ENCODE measurements at regions not wholly inside any gene's neighbourhood (a gene's known extent, or its start where the extent isn't known, plus 50 kb on each side); places are given as distances from the start of the nearest gene placed in this dataset.

GRCh38 chr5:173542964-173543363 lies 73.5 kb downstream of the BOD1 start:
- no peaks in the 10 kb centered on the region for H3K4me1 Mint-ChIP-seq (ENCODE audit: insufficient read depth, unreplicated experiment)
- no peaks in the 10 kb centered on the region for H3K9me3 Mint-ChIP-seq (ENCODE audit: unreplicated experiment)
- no peak for TF ChIP-seq CTCF (IDR thresholded peaks at IDR 0.05; ENCODE audit: unreplicated experiment)
- ChIA-PET CTCF (no interaction called here), POLR2A (no interaction called here)
- H3K27ac Mint-ChIP-seq (ENCODE audit: low read depth, unreplicated experiment), result no peak overlapping the region
- H3K4me3 Mint-ChIP-seq (ENCODE audit: unreplicated experiment), result no peak overlapping the region
- peaks cover 10% of the 10 kb centered on the region for H3K27me3 Mint-ChIP-seq (ENCODE audit: insufficient read depth, unreplicated experiment)
- intact Hi-C loops (cut with micrococcal nuclease), result no loop called here
- H3K36me3 Mint-ChIP-seq (ENCODE audit: insufficient read depth, unreplicated experiment), result no peaks in the 10 kb centered on the region
- no peak for DNase-seq (ENCODE audit: unreplicated experiment)
- no TSS peak for BruUV-seq (replicated peaks)

- CTCF ChIA-PET, result no interaction called here
- Mint-ChIP-seq H3K27me3 (ENCODE audit: insufficient read depth, unreplicated experiment) (peaks cover 10% of the 10 kb centered on the region), H3K4me3 (ENCODE audit: unreplicated experiment) (no peak overlapping the region), H3K36me3 (ENCODE audit: insufficient read depth, unreplicated experiment) (no peaks in the 10 kb centered on the region), H3K4me1 (ENCODE audit: insufficient read depth, unreplicated experiment) (no peaks in the 10 kb centered on the region), H3K27ac (ENCODE audit: low read depth, unreplicated experiment) (no peak overlapping the region), H3K9me3 (ENCODE audit: unreplicated experiment) (no peaks in the 10 kb centered on the region)
- TF ChIP-seq CTCF (IDR thresholded peaks at IDR 0.05; ENCODE audit: unreplicated experiment), result no peak
- no peak for DNase-seq (ENCODE audit: unreplicated experiment)
- POLR2A ChIA-PET, result no interaction called here
- no TSS peak for BruUV-seq (replicated peaks)
- intact Hi-C loops (cut with micrococcal nuclease), result no loop called here
These were observed 74.3 kb downstream of the BOD1 start for GRCh38 chr5:173542159-173542558.

GRCh38 chr5:173538654-173539053 lies 77.8 kb downstream of the BOD1 start:
- Mint-ChIP-seq H3K27me3 (ENCODE audit: insufficient read depth, unreplicated experiment) (peaks cover 10% of the 10 kb centered on the region), H3K4me3 (ENCODE audit: unreplicated experiment) (no peak overlapping the region), H3K9me3 (ENCODE audit: unreplicated experiment) (no peaks in the 10 kb centered on the region), H3K27ac (ENCODE audit: low read depth, unreplicated experiment) (no peak overlapping the region), H3K4me1 (ENCODE audit: insufficient read depth, unreplicated experiment) (peaks cover 11% of the 10 kb centered on the region), H3K36me3 (ENCODE audit: insufficient read depth, unreplicated experiment) (no peaks in the 10 kb centered on the region)
- no TSS peak for BruUV-seq (replicated peaks)
- CTCF ChIA-PET, result interaction anchor here (0.6 kb wide), 1 partner anchor 18 kb away, joined by 3 read pairs; no protein-coding TSS in a partner anchor
- no peak for TF ChIP-seq CTCF (IDR thresholded peaks at IDR 0.05; ENCODE audit: unreplicated experiment)
- POLR2A ChIA-PET, result interaction anchor here (1.0 kb wide), 1 partner anchor 13 kb away, joined by 5 read pairs; no protein-coding TSS in a partner anchor
- no peak for DNase-seq (ENCODE audit: unreplicated experiment)
- intact Hi-C loops (cut with micrococcal nuclease), result no loop called here

GRCh38 chr5:173538018-173538417 lies 78.4 kb downstream of the BOD1 start:
- H3K27ac Mint-ChIP-seq (ENCODE audit: low read depth, unreplicated experiment), result no peak overlapping the region
- DNase-seq (ENCODE audit: unreplicated experiment), result no peak
- POLR2A ChIA-PET, result no interaction called here
- no peaks in the 10 kb centered on the region for H3K36me3 Mint-ChIP-seq (ENCODE audit: insufficient read depth, unreplicated experiment)
- peaks cover 10% of the 10 kb centered on the region for H3K27me3 Mint-ChIP-seq (ENCODE audit: insufficient read depth, unreplicated experiment)
- no TSS peak for BruUV-seq (replicated peaks)
- CTCF ChIA-PET, result no interaction called here
- H3K9me3 Mint-ChIP-seq (ENCODE audit: unreplicated experiment), result no peaks in the 10 kb centered on the region
- no peak overlapping the region for H3K4me3 Mint-ChIP-seq (ENCODE audit: unreplicated experiment)
- peaks cover 11% of the 10 kb centered on the region for H3K4me1 Mint-ChIP-seq (ENCODE audit: insufficient read depth, unreplicated experiment)
- TF ChIP-seq CTCF (IDR thresholded peaks at IDR 0.05; ENCODE audit: unreplicated experiment), result no peak
- intact Hi-C loops (cut with micrococcal nuclease), result no loop called here

Measured in MCF 10A (cell line).